ENCODE measurements at regions not wholly inside any gene's neighbourhood (a gene's known extent, or its start where the extent isn't known, plus 50 kb on each side); places are given as distances from the start of the nearest gene placed in this dataset.

DNA sequence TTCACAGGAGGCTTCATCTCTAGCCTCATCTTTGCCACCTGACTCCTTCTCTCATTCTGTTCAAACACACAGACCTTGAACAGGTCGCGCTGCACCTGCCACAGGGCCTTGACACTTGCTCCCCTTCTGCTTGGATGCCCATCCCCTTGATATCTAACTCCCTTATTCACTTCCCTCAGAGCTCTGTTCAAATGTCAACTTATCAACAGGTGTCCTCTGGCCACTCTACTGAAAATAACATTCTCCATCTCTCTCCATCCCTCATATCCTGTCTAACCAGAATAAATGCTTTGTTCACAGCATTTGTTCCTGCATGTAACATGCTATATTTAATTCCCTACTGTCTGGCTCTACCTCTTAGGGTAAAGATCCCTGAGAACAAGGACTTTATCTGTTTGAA, 67.2 kb upstream of the DRD2 start:
- 98 to 99% methylated on average over 2 of the region's 2 CpGs for whole genome bisulfite sequencing, 2 donors
- DNase-seq (no peak), ATAC-seq (no peak)
- H3K27ac ChIP-seq = no peak overlapping the region
- no peak overlapping the region for H3K4me3 ChIP-seq
- no peaks in the 10 kb centered on the region for H3K4me1 ChIP-seq
- no peaks in the 10 kb centered on the region for H3K9me3 ChIP-seq
- peaks cover 0 to 16% (median 3%) of the 10 kb centered on the region in 7 donors for H3K27me3 ChIP-seq
- intact Hi-C loops (cut with DNase I) = loop anchor here in 1 of 10 donors (10.0 kb wide), 1 partner anchor 162 kb away; the partner anchor contains the start of gene TMPRSS5
- no peaks in the 10 kb centered on the region for H3K36me3 ChIP-seq
- TF ChIP-seq, protein P1, sequence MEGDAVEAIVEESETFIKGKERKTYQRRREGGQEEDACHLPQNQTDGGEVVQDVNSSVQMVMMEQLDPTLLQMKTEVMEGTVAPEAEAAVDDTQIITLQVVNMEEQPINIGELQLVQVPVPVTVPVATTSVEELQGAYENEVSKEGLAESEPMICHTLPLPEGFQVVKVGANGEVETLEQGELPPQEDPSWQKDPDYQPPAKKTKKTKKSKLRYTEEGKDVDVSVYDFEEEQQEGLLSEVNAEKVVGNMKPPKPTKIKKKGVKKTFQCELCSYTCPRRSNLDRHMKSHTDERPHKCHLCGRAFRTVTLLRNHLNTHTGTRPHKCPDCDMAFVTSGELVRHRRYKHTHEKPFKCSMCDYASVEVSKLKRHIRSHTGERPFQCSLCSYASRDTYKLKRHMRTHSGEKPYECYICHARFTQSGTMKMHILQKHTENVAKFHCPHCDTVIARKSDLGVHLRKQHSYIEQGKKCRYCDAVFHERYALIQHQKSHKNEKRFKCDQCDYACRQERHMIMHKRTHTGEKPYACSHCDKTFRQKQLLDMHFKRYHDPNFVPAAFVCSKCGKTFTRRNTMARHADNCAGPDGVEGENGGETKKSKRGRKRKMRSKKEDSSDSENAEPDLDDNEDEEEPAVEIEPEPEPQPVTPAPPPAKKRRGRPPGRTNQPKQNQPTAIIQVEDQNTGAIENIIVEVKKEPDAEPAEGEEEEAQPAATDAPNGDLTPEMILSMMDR (IDR thresholded peaks at IDR 0.05) = no peak

DNA sequence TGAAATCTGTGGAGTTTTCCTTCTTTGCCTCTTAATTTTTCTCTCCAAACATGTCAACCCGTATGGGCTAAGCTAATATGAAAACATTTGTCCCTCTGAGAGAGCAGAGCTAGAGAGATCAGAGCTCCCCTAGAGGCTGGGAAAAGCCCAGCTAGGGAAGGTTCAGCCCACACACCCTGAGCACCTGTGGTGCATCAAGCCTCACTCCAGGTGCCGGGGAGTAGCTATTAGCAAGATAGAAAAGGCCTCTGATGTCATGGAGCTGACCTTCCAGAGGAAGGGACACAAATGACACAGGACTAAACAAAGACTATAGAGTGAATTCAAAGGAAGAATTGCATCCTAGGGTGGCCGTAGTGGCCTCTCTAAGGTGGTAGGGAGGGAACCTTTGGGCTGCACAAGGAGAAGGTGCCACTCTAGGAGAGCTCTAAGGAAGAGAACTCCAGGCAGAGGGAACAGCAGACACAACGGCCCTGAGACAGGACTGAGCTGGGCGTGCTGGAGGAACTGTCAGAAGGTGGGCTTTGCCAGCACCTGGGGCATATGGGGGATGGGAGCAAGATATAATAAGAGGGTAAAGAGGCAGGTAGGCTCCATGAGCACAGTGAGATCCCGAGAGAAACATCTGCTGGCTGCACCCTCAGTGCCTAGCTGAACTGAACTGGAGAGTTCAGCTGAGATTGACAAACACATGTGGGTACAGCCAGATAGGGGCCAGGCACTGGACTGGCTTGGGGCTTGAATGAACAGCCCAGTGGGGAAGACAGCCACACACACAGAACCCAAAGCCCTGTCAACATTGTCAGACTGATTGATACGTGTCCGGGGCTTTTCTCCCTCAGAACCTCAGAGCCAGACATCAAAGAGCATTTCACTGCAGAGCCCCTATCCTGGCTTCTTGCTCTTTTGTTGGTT, 65.5 kb upstream of the DRD2 start:
- WGBS, 2 donors = 80 to 81% methylated on average over 8 of the region's 8 CpGs

DNA sequence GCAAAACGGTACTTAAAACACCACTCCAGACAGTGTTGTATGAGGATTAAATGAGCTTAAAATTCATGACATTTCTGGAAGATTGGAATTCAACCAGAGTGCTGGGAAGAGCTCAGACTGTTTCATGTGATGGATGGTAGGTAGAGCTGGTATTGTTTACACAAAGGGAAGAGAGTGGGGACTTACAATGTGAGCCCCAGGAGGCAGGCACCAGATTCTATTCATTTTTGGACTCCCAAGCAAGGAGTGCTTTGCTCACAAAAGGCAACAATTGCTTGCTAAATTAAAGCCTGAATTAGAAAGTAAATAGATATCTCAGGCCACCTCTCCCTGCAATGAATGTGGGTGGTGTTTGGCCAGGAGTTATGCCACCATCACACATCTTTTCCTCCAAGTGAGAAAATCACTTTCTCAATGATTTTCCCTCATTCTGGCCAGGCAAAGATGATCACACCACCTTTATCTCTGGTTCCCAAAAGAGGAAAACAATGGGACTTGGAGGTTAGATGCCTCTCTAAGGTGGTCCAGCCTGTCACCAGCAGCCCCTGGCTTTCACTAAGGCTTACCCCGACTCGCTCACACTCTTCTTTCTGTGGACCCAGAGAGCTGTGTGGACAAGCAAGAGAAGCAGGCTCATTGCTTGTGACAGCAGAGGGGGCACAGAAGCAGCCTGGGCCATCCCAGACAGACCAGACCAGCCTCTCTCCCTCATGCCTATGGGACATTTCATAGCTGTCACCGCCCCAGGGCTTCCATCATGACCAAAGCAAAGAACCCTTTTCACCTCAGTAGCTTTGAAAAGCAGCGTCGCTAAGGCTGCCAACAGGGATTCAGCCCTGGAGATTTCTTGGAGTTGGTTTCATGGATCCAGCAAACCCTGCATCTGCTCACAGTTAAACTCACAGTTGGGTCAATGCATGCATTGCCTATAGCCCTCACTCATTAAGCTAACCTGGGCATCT, 63.5 kb upstream of the DRD2 start:
- TF ChIP-seq, protein P1 (IDR thresholded peaks at IDR 0.05) = no peak
- intact Hi-C loops (cut with DNase I) = loop anchor here in 4 of 10 donors (10.0 kb wide), 1 partner anchor 196 kb away; no protein-coding TSS in a partner anchor
- Histone ChIP-seq H3K36me3 (no peaks in the 10 kb centered on the region), H3K27me3 (peaks cover 0 to 21% (median 0%) of the 10 kb centered on the region in 7 donors), H3K4me3 (no peak overlapping the region), H3K27ac (no peak overlapping the region), H3K9me3 (no peaks in the 10 kb centered on the region), H3K4me1 (no peaks in the 10 kb centered on the region)
- DNase-seq (no peak), ATAC-seq (no peak)
- 78 to 81% methylated on average over 6 of the region's 6 CpGs for WGBS, 2 donors

More for the DNA sequence above, 65.5 kb upstream of the DRD2 start:
- TF ChIP-seq, protein P1 (IDR thresholded peaks at IDR 0.05) = no peak
- H3K4me3 ChIP-seq = no peak overlapping the region
- DNase-seq (no peak), ATAC-seq (peak in 1 of 8 donors; percentile 34)
- no peaks in the 10 kb centered on the region for H3K9me3 ChIP-seq
- no peak overlapping the region for H3K27ac ChIP-seq
- peaks cover 0 to 17% (median 0%) of the 10 kb centered on the region in 7 donors for H3K27me3 ChIP-seq
- no peaks in the 10 kb centered on the region for H3K4me1 ChIP-seq
- H3K36me3 ChIP-seq = no peaks in the 10 kb centered on the region
- intact Hi-C loops (cut with DNase I) = loop anchor here in 1 of 10 donors (10.0 kb wide), 1 partner anchor 164 kb away; the partner anchor contains the start of gene TMPRSS5

DNA sequence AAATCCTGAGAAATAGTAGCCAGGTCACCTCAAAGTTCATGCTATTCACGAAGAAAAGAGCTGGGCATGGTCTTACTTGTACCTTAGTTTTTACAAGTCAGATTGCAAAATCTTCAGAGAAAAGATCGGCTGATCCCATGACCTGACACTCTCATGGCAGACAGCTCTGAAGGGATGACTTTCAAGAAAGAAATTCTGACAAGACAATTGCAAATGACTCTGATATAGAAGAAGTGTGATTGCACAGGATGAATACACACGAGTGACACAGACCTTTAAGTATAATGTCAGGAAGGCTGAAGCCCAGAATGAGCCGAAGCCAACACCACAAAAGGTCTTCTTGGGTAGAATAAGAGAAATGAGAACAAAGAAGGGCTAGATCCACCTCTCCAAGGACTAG, 59.4 kb upstream of the DRD2 start:
- intact Hi-C loops (cut with DNase I) = loop anchor here in 8 of 10 donors (5.0 to 10.0 kb wide), 3 partner anchors 198 to 227 kb away; no protein-coding TSS in a partner anchor
- ATAC-seq = no peak

More for the DNA sequence above, 59.4 kb upstream of the DRD2 start:
- no peak for DNase-seq
- Histone ChIP-seq H3K4me3 (no peak overlapping the region), H3K27ac (no peak overlapping the region), H3K9me3 (no peaks in the 10 kb centered on the region), H3K36me3 (no peaks in the 10 kb centered on the region), H3K4me1 (no peaks in the 10 kb centered on the region), H3K27me3 (peaks cover 0 to 31% (median 4%) of the 10 kb centered on the region in 7 donors)
- 63 to 69% methylated on average over 4 of the region's 4 CpGs for WGBS, 2 donors
- TF ChIP-seq, protein P1 (IDR thresholded peaks at IDR 0.05) = no peak

Data from heart right ventricle (tissue), 16 donors.